Chondrocyte (in vitro differentiated cells): ENCODE measurements at regions not wholly inside any gene's neighbourhood (a gene's known extent, or its start where the extent isn't known, plus 50 kb on each side); places are given as distances from the start of the nearest gene placed in this dataset.

Source experiments
- DNase-seq: peaks from one replicate; pipeline ENCODE4 v3.0.0; 2021; ENCODE audit warnings: mixed read lengths, low spot score
- H3K27ac Mint-ChIP-seq: one replicate; pipeline ENCODE4 v1.8.0; 2021; ENCODE audit warnings: mild to moderate bottlenecking, moderate library complexity, mixed read lengths; ENCODE audit not compliant: unreplicated experiment
- H3K27me3 Mint-ChIP-seq: 2 replicates; pipeline ENCODE4 v1.8.0; 2021; ENCODE audit warnings: low read depth, mixed read lengths
- H3K36me3 Mint-ChIP-seq: 2 replicates; pipeline ENCODE4 v1.8.0; 2021; ENCODE audit warnings: low read depth, mixed read lengths
- H3K4me1 Mint-ChIP-seq: 2 replicates; pipeline ENCODE4 v1.8.0; 2021; ENCODE audit warnings: low read depth, mild to moderate bottlenecking, mixed read lengths
- H3K4me3 Mint-ChIP-seq: one replicate; pipeline ENCODE4 v1.8.0; 2021; ENCODE audit warnings: mild to moderate bottlenecking, moderate library complexity, mixed read lengths; ENCODE audit not compliant: unreplicated experiment
- H3K9me3 Mint-ChIP-seq: 2 replicates; pipeline ENCODE4 v1.8.0; 2021; ENCODE audit warnings: low read depth, mixed read lengths
- TF ChIP-seq, protein P1 (sequence below): fragments of 200-600 bp; sonication (generic); IDR thresholded peaks from 2 replicates; pipeline ENCODE4 v1.5.0; 2021; ENCODE audit warnings: antibody characterized with exemption, mild to moderate bottlenecking, moderate library complexity

DNA sequence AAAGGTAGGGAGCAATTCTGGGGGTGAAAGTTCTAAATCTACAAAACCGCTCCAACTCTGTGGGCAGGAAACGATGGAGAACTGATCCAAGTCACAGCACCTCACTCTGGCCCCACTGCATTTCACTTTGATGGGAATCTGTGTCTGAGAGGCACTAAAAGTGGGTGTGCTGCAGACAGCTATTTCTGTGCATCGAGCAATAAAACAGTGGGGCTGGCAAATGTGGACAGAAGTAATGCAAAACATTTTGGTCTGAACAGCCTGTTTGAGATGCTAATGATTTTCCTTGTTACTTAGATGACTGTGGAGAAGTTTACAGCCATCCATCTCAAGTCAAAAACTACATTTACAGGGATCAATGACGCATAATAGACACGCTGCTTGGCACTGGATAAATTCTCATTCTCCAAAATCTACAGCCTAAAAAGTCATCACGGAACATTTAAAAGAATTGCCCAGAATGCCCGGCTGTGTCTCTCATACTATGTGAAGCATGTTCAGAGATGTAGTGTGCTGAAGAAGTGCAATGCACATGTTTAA lies 1671.6 kb upstream of the TENM3 start:
- DNase-seq = no peak
- Mint-ChIP-seq H3K27ac (no peak overlapping the region), H3K9me3 (no peaks in the 10 kb centered on the region), H3K36me3 (no peaks in the 10 kb centered on the region), H3K4me1 (no peaks in the 10 kb centered on the region), H3K27me3 (no peaks in the 10 kb centered on the region), H3K4me3 (no peak overlapping the region)
- TF ChIP-seq, protein P1, sequence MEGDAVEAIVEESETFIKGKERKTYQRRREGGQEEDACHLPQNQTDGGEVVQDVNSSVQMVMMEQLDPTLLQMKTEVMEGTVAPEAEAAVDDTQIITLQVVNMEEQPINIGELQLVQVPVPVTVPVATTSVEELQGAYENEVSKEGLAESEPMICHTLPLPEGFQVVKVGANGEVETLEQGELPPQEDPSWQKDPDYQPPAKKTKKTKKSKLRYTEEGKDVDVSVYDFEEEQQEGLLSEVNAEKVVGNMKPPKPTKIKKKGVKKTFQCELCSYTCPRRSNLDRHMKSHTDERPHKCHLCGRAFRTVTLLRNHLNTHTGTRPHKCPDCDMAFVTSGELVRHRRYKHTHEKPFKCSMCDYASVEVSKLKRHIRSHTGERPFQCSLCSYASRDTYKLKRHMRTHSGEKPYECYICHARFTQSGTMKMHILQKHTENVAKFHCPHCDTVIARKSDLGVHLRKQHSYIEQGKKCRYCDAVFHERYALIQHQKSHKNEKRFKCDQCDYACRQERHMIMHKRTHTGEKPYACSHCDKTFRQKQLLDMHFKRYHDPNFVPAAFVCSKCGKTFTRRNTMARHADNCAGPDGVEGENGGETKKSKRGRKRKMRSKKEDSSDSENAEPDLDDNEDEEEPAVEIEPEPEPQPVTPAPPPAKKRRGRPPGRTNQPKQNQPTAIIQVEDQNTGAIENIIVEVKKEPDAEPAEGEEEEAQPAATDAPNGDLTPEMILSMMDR = no peak

DNA sequence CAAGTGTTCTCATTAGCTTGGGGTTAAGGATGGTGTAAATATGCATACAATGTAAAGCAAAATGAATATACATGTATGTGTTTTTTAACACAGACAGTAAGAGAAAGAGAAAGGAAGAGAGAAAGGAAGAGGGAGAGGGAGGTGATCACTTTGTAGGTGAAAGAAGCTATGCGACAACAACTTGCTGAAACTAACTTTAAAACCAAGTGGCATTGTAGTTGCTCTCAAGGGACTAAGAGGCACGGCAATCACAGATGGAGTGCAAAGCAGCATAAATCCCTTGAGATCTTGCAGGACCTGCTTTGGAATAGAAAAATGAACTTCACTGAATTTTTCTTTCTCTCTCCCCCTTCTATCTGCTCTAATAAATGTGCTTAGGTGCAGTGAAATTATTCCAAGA lies 1665.0 kb upstream of the TENM3 start:
- Mint-ChIP-seq H3K9me3 (no peaks in the 10 kb centered on the region), H3K27ac (no peak overlapping the region), H3K4me1 (no peaks in the 10 kb centered on the region), H3K27me3 (peaks cover 1% of the 10 kb centered on the region), H3K4me3 (no peak overlapping the region), H3K36me3 (no peaks in the 10 kb centered on the region)
- TF ChIP-seq, protein P1 = no peak
- DNase-seq = no peak

DNA sequence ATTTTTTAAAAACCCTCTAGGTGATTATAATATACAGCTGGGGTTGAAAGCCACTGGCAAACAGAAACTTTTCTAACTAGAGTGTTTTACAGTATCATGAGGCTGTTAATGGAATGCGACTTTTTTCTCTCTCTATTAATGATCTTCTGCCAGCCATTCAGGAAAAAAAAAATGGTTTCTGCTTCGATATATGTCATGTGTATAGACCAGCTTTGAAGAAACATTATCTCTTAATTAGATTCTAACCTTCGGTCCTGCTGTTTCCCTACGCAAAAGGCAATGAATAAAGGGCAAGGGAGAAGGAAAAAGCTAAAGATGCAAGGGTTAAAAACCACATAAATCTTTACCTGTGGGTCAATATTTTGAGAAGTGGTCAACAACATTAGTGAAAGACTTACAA lies 1662.1 kb upstream of the TENM3 start:
- Mint-ChIP-seq H3K4me3 (no peak overlapping the region), H3K27me3 (peaks cover 4% of the 10 kb centered on the region), H3K9me3 (no peaks in the 10 kb centered on the region), H3K27ac (no peak overlapping the region), H3K4me1 (no peaks in the 10 kb centered on the region), H3K36me3 (no peaks in the 10 kb centered on the region)
- no peak for DNase-seq
- TF ChIP-seq, protein P1 = no peak

DNA sequence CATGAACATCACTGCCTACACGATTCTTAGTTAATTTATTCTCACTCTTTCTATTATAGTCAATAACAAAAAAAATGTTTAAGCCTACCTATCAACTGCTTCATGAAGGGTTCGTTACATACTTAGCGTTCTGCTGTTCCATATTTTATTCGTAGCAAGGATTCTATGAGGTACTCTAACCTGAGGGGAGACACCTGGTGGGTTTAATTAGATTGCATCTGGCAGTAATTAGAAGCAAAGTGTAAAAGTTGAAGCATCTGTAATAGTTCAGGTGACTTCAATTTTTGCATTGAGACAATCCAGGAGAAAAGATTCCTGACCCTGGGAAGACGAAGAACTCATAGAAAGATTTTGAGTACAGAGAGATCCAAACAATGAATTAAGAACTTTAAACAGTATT lies 1655.8 kb upstream of the TENM3 start:
- no peak overlapping the region for H3K4me3 Mint-ChIP-seq
- no peak overlapping the region for H3K27ac Mint-ChIP-seq
- no peaks in the 10 kb centered on the region for H3K36me3 Mint-ChIP-seq
- H3K9me3 Mint-ChIP-seq = no peaks in the 10 kb centered on the region
- DNase-seq = no peak
- H3K4me1 Mint-ChIP-seq = no peaks in the 10 kb centered on the region
- peaks cover 4% of the 10 kb centered on the region for H3K27me3 Mint-ChIP-seq
- TF ChIP-seq, protein P1 = no peak

DNA sequence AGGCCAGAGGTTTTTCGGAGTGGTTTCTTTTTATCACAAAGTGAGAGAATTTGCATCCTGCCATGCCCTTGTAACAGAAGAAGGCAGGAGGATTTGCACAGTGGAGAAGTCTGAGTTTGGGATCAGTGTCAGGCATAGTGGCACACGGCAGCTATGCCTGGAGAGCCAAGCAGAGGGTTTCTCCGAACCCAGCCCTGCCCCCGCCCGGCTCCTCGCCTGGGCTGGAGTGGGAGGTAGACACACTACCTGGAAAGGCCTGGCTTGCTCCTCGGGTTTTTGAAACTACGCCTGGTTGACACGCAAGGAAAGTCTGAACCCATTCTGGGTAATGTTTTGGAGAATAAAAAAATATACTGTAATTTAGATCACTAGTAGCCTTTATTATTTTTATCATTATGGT lies 1653.6 kb upstream of the TENM3 start:
- H3K27me3 Mint-ChIP-seq = peaks cover 2% of the 10 kb centered on the region
- TF ChIP-seq, protein P1 = no peak
- no peaks in the 10 kb centered on the region for H3K4me1 Mint-ChIP-seq

More for the DNA sequence above, 1653.6 kb upstream of the TENM3 start:
- Mint-ChIP-seq H3K27ac (no peak overlapping the region), H3K9me3 (no peaks in the 10 kb centered on the region), H3K4me3 (no peak overlapping the region), H3K36me3 (no peaks in the 10 kb centered on the region)
- DNase-seq = no peak
